H9 (cell line): ENCODE measurements at regions not wholly inside any gene's neighbourhood (a gene's known extent, or its start where the extent isn't known, plus 50 kb on each side); places are given as distances from the start of the nearest gene placed in this dataset.

Experiments
- DNase-seq: peaks from one replicate; pipeline ENCODE4 v3.0.0-alpha.2; 2017
- H2AFZ ChIP-seq: one replicate; pipeline ENCODE4 v1.6.1; 2013; ENCODE audit warnings: mild to moderate bottlenecking, low read length, control low read depth, moderate library complexity
- H2AK5ac ChIP-seq: 2 replicates; pipeline ENCODE4 v1.6.1; 2013; ENCODE audit warnings: low read length, control low read depth, mixed read lengths; ENCODE audit not compliant: insufficient read length
- H2BK120ac ChIP-seq: one replicate; pipeline ENCODE4 v1.6.1; 2013; ENCODE audit warnings: low read depth, mild to moderate bottlenecking, low read length, control low read depth, inconsistent platforms; ENCODE audit not compliant: poor library complexity, severe bottlenecking
- H2BK12ac ChIP-seq: 2 replicates; pipeline ENCODE4 v1.6.1; 2013; ENCODE audit warnings: low read length, control low read depth, mixed read lengths, low read depth; ENCODE audit not compliant: insufficient read length
- H2BK15ac ChIP-seq: 2 replicates; pipeline ENCODE4 v1.6.1; 2013; ENCODE audit warnings: low read depth, low read length, control low read depth
- H2BK20ac ChIP-seq: one replicate; pipeline ENCODE4 v1.6.1; 2013; ENCODE audit warnings: low read depth, mild to moderate bottlenecking, low read length, control low read depth, inconsistent platforms; ENCODE audit not compliant: poor library complexity, severe bottlenecking
- H2BK5ac ChIP-seq: 2 replicates; pipeline ENCODE4 v1.6.1; 2013; ENCODE audit warnings: low read length, control low read depth, mixed read lengths; ENCODE audit not compliant: insufficient read length
- H3K14ac ChIP-seq: 2 replicates; pipeline ENCODE4 v1.6.1; 2013; ENCODE audit warnings: low read length, control low read depth; ENCODE audit not compliant: insufficient read depth
- H3K18ac ChIP-seq: 2 replicates; pipeline ENCODE4 v1.6.1; 2013; ENCODE audit warnings: low read depth, mild to moderate bottlenecking, mixed read lengths, low read length, control low read depth; ENCODE audit not compliant: insufficient read length
- H3K23ac ChIP-seq: 2 replicates; pipeline ENCODE4 v1.6.1; 2013; ENCODE audit warnings: low read length, control low read depth, mixed read lengths, low read depth; ENCODE audit not compliant: insufficient read length
- H3K23me2 ChIP-seq: 2 replicates; pipeline ENCODE4 v1.6.1; 2013; ENCODE audit warnings: low read depth, mild to moderate bottlenecking, mixed read lengths, low read length, control low read depth; ENCODE audit not compliant: insufficient read length, poor library complexity, severe bottlenecking
- H3K27ac ChIP-seq: 2 replicates; pipeline ENCODE4 v1.5.1; 2013; ENCODE audit warnings: low read length, control low read depth, mixed read lengths, low read depth; ENCODE audit not compliant: insufficient read length
- H3K27me3 ChIP-seq: 2 replicates; pipeline ENCODE4 v1.6.1; 2013; ENCODE audit warnings: low read length, control low read depth, inconsistent platforms; ENCODE audit not compliant: insufficient read depth
- H3K4ac ChIP-seq: 2 replicates; pipeline ENCODE4 v1.6.1; 2013; ENCODE audit warnings: low read depth, mild to moderate bottlenecking, control low read depth, inconsistent platforms, low read length, moderate library complexity
- H3K4me1 ChIP-seq: 2 replicates; pipeline ENCODE4 v1.6.1; 2013; ENCODE audit warnings: low read length, control low read depth, inconsistent platforms; ENCODE audit not compliant: insufficient read depth
- H3K4me2 ChIP-seq: 2 replicates; pipeline ENCODE4 v1.6.1; 2013; ENCODE audit warnings: low read length, control low read depth, mixed read lengths; ENCODE audit not compliant: insufficient read length, insufficient read depth
- H3K56ac ChIP-seq: 2 replicates; pipeline ENCODE4 v1.6.1; 2013; ENCODE audit warnings: low read depth, mild to moderate bottlenecking, mixed read lengths, low read length, control low read depth; ENCODE audit not compliant: insufficient read length
- H3K79me1 ChIP-seq: 2 replicates; pipeline ENCODE4 v1.6.1; 2013; ENCODE audit warnings: low read depth, mild to moderate bottlenecking, moderate library complexity, low read length, control low read depth, inconsistent platforms; ENCODE audit not compliant: insufficient read depth, poor library complexity, severe bottlenecking
- H3K79me2 ChIP-seq: 2 replicates; pipeline ENCODE4 v1.6.1; 2013; ENCODE audit warnings: low read length, control low read depth, inconsistent platforms; ENCODE audit not compliant: insufficient read depth
- H3K9ac ChIP-seq: 2 replicates; pipeline ENCODE4 v1.6.1; 2013; ENCODE audit warnings: low read length, control low read depth, mixed read lengths; ENCODE audit not compliant: insufficient read length; ENCODE audit errors: extremely low read depth
- H3K9me3 ChIP-seq: one replicate; pipeline ENCODE4 v1.6.1; 2013; ENCODE audit warnings: low read depth, low read length, inconsistent platforms; ENCODE audit not compliant: control insufficient read depth
- H3T11ph ChIP-seq: one replicate; pipeline ENCODE4 v1.6.1; 2013; ENCODE audit warnings: mild to moderate bottlenecking, low read length, control low read depth, inconsistent platforms
- H4K20me1 ChIP-seq: one replicate; pipeline ENCODE4 v1.6.1; 2013; ENCODE audit not compliant: control insufficient read depth, insufficient read length, insufficient read depth
- H4K5ac ChIP-seq: 2 replicates; pipeline ENCODE4 v1.6.1; 2013; ENCODE audit warnings: low read depth, mild to moderate bottlenecking, mixed read lengths, low read length, control low read depth; ENCODE audit not compliant: insufficient read length
- H4K8ac ChIP-seq: replicated peaks from 2 replicates; pipeline ENCODE4 v1.6.1; 2013; ENCODE audit warnings: low read length, control low read depth, mixed read lengths, low read depth; ENCODE audit not compliant: insufficient read length
- H4K91ac ChIP-seq: 2 replicates; pipeline ENCODE4 v1.6.1; 2013; ENCODE audit warnings: low read depth, mild to moderate bottlenecking, moderate library complexity, mixed read lengths, low read length, control low read depth; ENCODE audit not compliant: insufficient read length
- H3K27ac Mint-ChIP-seq, 3 experiments: 2 replicates in 2 of 3; 3 replicates in 1 of 3; pipeline ENCODE4 v1.8.0; 2020 to 2021; ENCODE audit warnings: mixed read lengths in 3 of 3, mild to moderate bottlenecking in 1 of 3, moderate library complexity in 1 of 3
- H3K27me3 Mint-ChIP-seq: 2 replicates; pipeline ENCODE4 v1.8.0; 2021; ENCODE audit warnings: low read depth, mild to moderate bottlenecking, moderate library complexity, mixed read lengths
- H3K36me3 Mint-ChIP-seq, 3 experiments: 2 replicates in 2 of 3; 3 replicates in 1 of 3; pipeline ENCODE4 v1.8.0; 2020 to 2021; ENCODE audit warnings: low read depth in 3 of 3, mixed read lengths in 3 of 3; ENCODE audit not compliant: insufficient read depth in 1 of 3
- H3K4me1 Mint-ChIP-seq, 2 experiments: 2 replicates each; pipeline ENCODE4 v1.8.0; 2020; ENCODE audit warnings: mixed read lengths in 2 of 2
- H3K4me3 Mint-ChIP-seq, 2 experiments: 2 replicates in 1 of 2; 3 replicates in 1 of 2; pipeline ENCODE4 v1.8.0; 2020 to 2021; ENCODE audit warnings: mild to moderate bottlenecking in 2 of 2, mixed read lengths in 2 of 2, moderate library complexity in 1 of 2
- H3K9me3 Mint-ChIP-seq, 2 experiments: 2 replicates in 1 of 2; 3 replicates in 1 of 2; pipeline ENCODE4 v1.8.0; 2020; ENCODE audit warnings: mild to moderate bottlenecking in 2 of 2, mixed read lengths in 2 of 2, moderate library complexity in 1 of 2
- WGBS: extraction: QIAGEN DNeasy Blood & Tissue Kit; methylation state at CpG from one replicate; pipeline ENCODE4 v1.1.7; 2013; ENCODE audit warnings: missing lambda C conversion rate, low lambda C conversion rate, mixed read lengths; ENCODE audit not compliant: insufficient read length; ENCODE audit errors: extremely low coverage; 5-methylcytosine and 5-hydroxymethylcytosine counted together
- TF ChIP-seq, protein P1 (sequence below): fragments of 200-600 bp; sonication (generic); conservative IDR thresholded peaks from 3 replicates; pipeline ENCODE4 v1.8.0; 2021; ENCODE audit warnings: antibody characterized with exemption, mild to moderate bottlenecking

GRCh38 chr20:19026901-19027644, 185.4 kb upstream of the SLC24A3 start:
- Histone ChIP-seq H3K27ac (no peak overlapping the region), H3K23me2 (no peaks in the 10 kb centered on the region), H3K23ac (no peak overlapping the region), H3K9me3 (no peaks in the 10 kb centered on the region), H2BK120ac (no peak overlapping the region), H3K79me1 (no peaks in the 10 kb centered on the region), H3K79me2 (no peaks in the 10 kb centered on the region), H4K5ac (no peak overlapping the region), H3K4me1 (no peaks in the 10 kb centered on the region), H3T11ph (no peak overlapping the region), H2BK20ac (no peak overlapping the region), H3K4ac (no peak overlapping the region), H3K27me3 (no peaks in the 10 kb centered on the region), H2AK5ac (no peak overlapping the region), H4K8ac (no peak overlapping the region), H2BK12ac (no peak overlapping the region), H3K18ac (no peak overlapping the region), H2AFZ (no peak overlapping the region), H2BK5ac (no peak overlapping the region), H3K4me2 (no peak overlapping the region), H3K14ac (no peak overlapping the region), H3K9ac (no peak overlapping the region), H3K56ac (no peak overlapping the region), H4K91ac (no peak overlapping the region), H4K20me1 (no peaks in the 10 kb centered on the region), H2BK15ac (no peak overlapping the region)
- H3K27me3 Mint-ChIP-seq = peaks cover 14% of the 10 kb centered on the region
- no peak overlapping the region for H3K4me3 Mint-ChIP-seq
- no peaks in the 10 kb centered on the region for H3K4me1 Mint-ChIP-seq
- no peak overlapping the region for H3K27ac Mint-ChIP-seq
- H3K9me3 Mint-ChIP-seq = peaks cover 0 to 2% of the 10 kb centered on the region in 2 experiments; a peak in 1 of 5 replicates
- H3K36me3 Mint-ChIP-seq = no peaks in the 10 kb centered on the region; a peak in 1 of 7 replicates
- peak; percentile 60 for DNase-seq
- TF ChIP-seq, protein P1, sequence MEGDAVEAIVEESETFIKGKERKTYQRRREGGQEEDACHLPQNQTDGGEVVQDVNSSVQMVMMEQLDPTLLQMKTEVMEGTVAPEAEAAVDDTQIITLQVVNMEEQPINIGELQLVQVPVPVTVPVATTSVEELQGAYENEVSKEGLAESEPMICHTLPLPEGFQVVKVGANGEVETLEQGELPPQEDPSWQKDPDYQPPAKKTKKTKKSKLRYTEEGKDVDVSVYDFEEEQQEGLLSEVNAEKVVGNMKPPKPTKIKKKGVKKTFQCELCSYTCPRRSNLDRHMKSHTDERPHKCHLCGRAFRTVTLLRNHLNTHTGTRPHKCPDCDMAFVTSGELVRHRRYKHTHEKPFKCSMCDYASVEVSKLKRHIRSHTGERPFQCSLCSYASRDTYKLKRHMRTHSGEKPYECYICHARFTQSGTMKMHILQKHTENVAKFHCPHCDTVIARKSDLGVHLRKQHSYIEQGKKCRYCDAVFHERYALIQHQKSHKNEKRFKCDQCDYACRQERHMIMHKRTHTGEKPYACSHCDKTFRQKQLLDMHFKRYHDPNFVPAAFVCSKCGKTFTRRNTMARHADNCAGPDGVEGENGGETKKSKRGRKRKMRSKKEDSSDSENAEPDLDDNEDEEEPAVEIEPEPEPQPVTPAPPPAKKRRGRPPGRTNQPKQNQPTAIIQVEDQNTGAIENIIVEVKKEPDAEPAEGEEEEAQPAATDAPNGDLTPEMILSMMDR = peak; percentile 57
- WGBS = no CpG with 5 or more reads among the region's 11 CpGs
